ENCODE measurements at regions not wholly inside any gene's neighbourhood (a gene's known extent, or its start where the extent isn't known, plus 50 kb on each side); places are given as distances from the start of the nearest gene placed in this dataset.
"Not testable (repeated sequence)": the region's sequence is repeated elsewhere in the genome, so short reads cannot be mapped to it uniquely, and the experiment has no call there.

- no peak for DNase-seq (ENCODE audit: extremely low read depth, insufficient read length)
- no peaks in the 10 kb centered on the region for H3K36me3 ChIP-seq (ENCODE audit: control insufficient read depth, insufficient read depth, low read length)
- no peak for TF ChIP-seq CTCF (IDR thresholded peaks at IDR 0.05; ENCODE audit: insufficient read depth, low read length, poor library complexity, severe bottlenecking)
- no peak overlapping the region for H3K4me3 ChIP-seq (replicated peaks; ENCODE audit: low read depth, low read length)
- no peaks in the 10 kb centered on the region for H3K27me3 ChIP-seq (replicated peaks; ENCODE audit: control insufficient read depth, insufficient read depth, low read length)
Measured at GRCh38 chr12:14225064-14225463, 140.4 kb upstream of the ATF7IP start.

DNA sequence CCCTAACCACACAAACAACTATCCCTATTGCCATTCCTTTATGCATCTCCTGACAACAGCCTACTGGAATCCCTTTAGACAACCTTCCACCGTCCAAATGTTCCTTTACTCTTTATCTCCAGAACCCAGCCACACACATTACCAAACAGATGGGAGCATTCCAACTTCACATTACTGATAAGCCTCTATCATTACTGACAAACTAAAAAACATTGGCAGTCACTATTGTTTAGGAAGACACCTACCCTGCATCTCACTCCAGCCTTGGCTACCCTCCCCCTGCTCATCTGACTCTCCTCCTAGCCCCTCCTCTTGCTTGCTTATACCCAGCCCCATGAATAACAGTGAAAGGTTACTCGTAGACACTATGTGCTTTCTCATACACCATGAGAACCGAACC, 130.3 kb upstream of the ATF7IP start:
- H3K36me3 ChIP-seq (ENCODE audit: control insufficient read depth, insufficient read depth, low read length); DNase-seq (ENCODE audit: extremely low read depth, insufficient read length); H3K4me3 ChIP-seq (replicated peaks; ENCODE audit: low read depth, low read length); H3K27me3 ChIP-seq (replicated peaks; ENCODE audit: control insufficient read depth, insufficient read depth, low read length): not testable (repeated sequence)

GRCh38 chr12:14236641-14237040, 128.8 kb upstream of the ATF7IP start:
- H3K4me3 ChIP-seq (replicated peaks; ENCODE audit: low read depth, low read length); DNase-seq (ENCODE audit: extremely low read depth, insufficient read length); H3K27me3 ChIP-seq (replicated peaks; ENCODE audit: control insufficient read depth, insufficient read depth, low read length); H3K36me3 ChIP-seq (ENCODE audit: control insufficient read depth, insufficient read depth, low read length): not testable (repeated sequence)

- Histone ChIP-seq H3K4me3 (replicated peaks; ENCODE audit: low read depth, low read length) (no peak overlapping the region), H3K36me3 (ENCODE audit: control insufficient read depth, insufficient read depth, low read length) (no peaks in the 10 kb centered on the region), H3K27me3 (replicated peaks; ENCODE audit: control insufficient read depth, insufficient read depth, low read length) (no peaks in the 10 kb centered on the region)
- TF ChIP-seq CTCF (IDR thresholded peaks at IDR 0.05; ENCODE audit: insufficient read depth, low read length, poor library complexity, severe bottlenecking), result peak; percentile 44
- no peak for DNase-seq (ENCODE audit: extremely low read depth, insufficient read length)
Measured at GRCh38 chr12:14238221-14238792, 127.2 kb upstream of the ATF7IP start.

DNA sequence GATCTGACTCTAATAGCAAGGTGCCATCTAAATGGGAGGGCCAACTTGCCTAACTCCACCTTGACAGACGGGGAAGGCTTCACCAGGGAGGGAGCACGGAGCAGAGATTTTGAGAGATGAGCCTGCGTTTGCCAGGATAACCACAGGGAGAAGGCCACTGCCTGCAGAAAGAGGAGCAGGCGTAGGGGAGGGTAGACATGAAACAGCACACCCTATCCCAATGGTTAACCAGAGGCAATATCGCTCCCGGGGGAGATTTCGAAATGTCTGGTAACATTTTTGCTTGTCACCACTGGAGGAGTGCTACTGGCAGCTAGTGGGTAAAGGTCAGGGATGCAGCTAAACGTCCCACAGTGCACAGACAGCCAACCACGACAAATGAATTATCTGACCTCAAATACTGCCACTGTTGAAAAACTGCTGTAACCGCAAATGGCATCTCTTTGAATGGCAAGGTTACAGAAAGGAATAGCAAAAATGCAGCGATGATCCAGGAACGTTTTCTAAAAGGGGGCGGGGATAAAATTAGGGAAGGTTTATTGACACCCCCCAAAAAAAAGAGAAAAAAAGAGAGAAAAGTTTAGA, 126.0 kb upstream of the ATF7IP start:
- peak; percentile 78 for DNase-seq (ENCODE audit: extremely low read depth, insufficient read length)
- TF ChIP-seq CTCF (IDR thresholded peaks at IDR 0.05; ENCODE audit: insufficient read depth, low read length, poor library complexity, severe bottlenecking), result peak; percentile 27
- H3K4me3 ChIP-seq (replicated peaks; ENCODE audit: low read depth, low read length), result peak overlapping the region; percentile 49

DNA sequence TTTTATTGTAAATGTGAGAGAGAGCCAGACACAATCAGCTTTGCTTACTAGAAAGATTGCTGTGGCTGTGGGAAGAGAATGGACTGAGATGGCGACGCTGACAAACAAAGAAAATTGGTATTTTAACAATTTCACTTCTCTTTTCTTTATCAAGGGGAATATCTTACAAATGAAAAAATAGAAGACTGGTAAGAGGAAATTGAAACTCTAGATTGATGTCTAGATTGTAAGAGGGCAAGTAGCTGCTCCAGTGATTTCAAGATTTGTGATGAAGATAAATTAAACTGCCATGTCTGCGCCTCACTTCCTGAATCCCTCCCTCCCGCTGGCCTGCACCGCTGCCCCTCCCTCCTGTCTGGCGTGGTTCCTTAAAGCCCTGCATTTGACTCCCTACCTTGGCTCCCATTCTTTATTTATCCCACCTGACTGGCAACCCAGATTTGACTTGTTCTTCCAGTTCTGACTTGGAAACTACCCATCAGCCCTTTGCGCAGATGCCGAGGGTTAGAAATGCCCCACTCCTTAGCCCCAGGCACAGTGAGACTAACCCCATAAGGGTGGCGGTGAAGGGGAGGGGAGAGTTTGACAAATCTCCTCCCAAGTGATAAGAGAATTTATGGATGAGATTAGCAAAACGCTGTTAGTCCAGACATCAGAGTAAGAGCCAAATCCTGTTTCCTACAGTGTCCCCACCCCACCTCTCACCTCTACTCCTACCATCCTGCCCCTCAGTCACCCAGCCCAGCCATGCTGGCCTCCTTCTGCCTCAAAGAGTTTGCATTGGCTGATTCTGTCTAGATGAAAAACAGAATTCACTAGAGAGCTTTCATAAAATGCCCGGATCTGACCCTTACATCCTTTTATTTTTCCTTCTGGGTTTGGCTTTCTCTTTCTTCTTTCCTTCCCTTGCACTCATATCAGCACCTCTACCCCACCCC, 125.3 kb upstream of the ATF7IP start:
- H3K27me3 ChIP-seq (replicated peaks; ENCODE audit: control insufficient read depth, insufficient read depth, low read length), result no peaks in the 10 kb centered on the region
- H3K4me3 ChIP-seq (replicated peaks; ENCODE audit: low read depth, low read length), result peak overlapping the region; percentile 49
- no peak for TF ChIP-seq CTCF (IDR thresholded peaks at IDR 0.05; ENCODE audit: insufficient read depth, low read length, poor library complexity, severe bottlenecking)
- peak; percentile 83 for DNase-seq (ENCODE audit: extremely low read depth, insufficient read length)
- no peaks in the 10 kb centered on the region for H3K36me3 ChIP-seq (ENCODE audit: control insufficient read depth, insufficient read depth, low read length)

More for the DNA sequence above, 126.0 kb upstream of the ATF7IP start:
- no peaks in the 10 kb centered on the region for H3K27me3 ChIP-seq (replicated peaks; ENCODE audit: control insufficient read depth, insufficient read depth, low read length)
- no peaks in the 10 kb centered on the region for H3K36me3 ChIP-seq (ENCODE audit: control insufficient read depth, insufficient read depth, low read length)
